H1 (cell line): ENCODE measurements at regions not wholly inside any gene's neighbourhood (a gene's known extent, or its start where the extent isn't known, plus 50 kb on each side); places are given as distances from the start of the nearest gene placed in this dataset.

Experiments
- BACH1 ChIP-seq: IDR thresholded peaks from 2 replicates; pipeline ENCODE4 v1.6.1; 2012; ENCODE audit warnings: low read length, improper control_type of control experiment
- CREB1 ChIP-seq: IDR thresholded peaks from 2 replicates; pipeline ENCODE4 v1.6.1; 2012; ENCODE audit warnings: inconsistent platforms
- EP300 ChIP-seq, 2 experiments: IDR thresholded peaks; 1 replicate in 1 of 2; 2 replicates in 1 of 2; pipeline ENCODE4 v1.6.1; 2011 to 2012; ENCODE audit warnings: low read depth in 2 of 2, low read length in 2 of 2, mild to moderate bottlenecking in 2 of 2, borderline replicate concordance in 1 of 2, inconsistent platforms in 1 of 2, moderate library complexity in 1 of 2
- POLR2A ChIP-seq, 2 experiments: IDR thresholded peaks; 1 replicate in 1 of 2; 2 replicates in 1 of 2; pipeline ENCODE4 v1.6.1; 2011; ENCODE audit warnings: low read depth in 2 of 2, low read length in 2 of 2, mild to moderate bottlenecking in 2 of 2; ENCODE audit errors: control extremely low read depth in 1 of 2
- POLR2AphosphoS5 ChIP-seq: IDR thresholded peaks from 2 replicates; pipeline ENCODE4 v1.6.1; 2011; ENCODE audit warnings: low read depth, low read length
- RFX5 ChIP-seq: IDR thresholded peaks from 2 replicates; pipeline ENCODE4 v1.6.1; 2011; ENCODE audit warnings: low read depth, low read length, improper control_type of control experiment, borderline replicate concordance
- SIX5 ChIP-seq: IDR thresholded peaks from 2 replicates; pipeline ENCODE4 v1.6.1; 2011; ENCODE audit warnings: mild to moderate bottlenecking, low read depth, low read length
- YY1 ChIP-seq: IDR thresholded peaks from 2 replicates; pipeline ENCODE4 v1.6.1; 2011; ENCODE audit warnings: low read depth, mild to moderate bottlenecking, low read length
- TF ChIP-seq, protein P1 (sequence below), 3 experiments: IDR thresholded peaks; 1 replicate in 2 of 3; 2 replicates in 1 of 3; pipeline versions ENCODE4 v1.5.1 to v1.6.1; 2011; ENCODE audit warnings: low read length in 3 of 3, mild to moderate bottlenecking in 3 of 3, inconsistent platforms in 2 of 3, low read depth in 1 of 3, moderate library complexity in 1 of 3; ENCODE audit not compliant: insufficient read depth in 1 of 3; ENCODE audit errors: control extremely low read depth in 1 of 3
- TF ChIP-seq, protein P2 (sequence below): IDR thresholded peaks from 2 replicates; pipeline ENCODE4 v1.6.1; 2011; ENCODE audit warnings: low read length, improper control_type of control experiment

DNA sequence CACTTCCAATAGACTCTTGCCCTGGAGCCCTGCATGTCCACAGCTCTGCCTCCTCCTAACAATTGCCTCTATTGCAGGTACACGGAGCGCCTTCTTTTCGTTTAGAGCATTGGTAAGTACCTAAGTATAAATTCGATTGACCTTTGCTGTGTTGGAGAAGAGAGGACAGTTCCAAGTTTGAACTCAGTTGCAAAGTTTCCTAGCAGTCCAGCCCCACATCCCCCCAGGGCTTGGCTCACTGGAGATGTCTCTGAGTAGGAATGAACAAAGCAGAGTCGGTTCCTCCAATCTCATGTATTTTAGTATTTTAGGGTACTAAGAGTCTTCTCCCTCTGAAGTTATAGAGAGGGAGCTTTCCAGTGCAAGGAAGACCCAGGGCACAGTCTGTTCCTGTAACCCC is 238.9 kb upstream of the AJAP1 start:
- TF ChIP-seq POLR2AphosphoS5 (no peak), SIX5 (no peak), YY1 (no peak), POLR2A (IDR thresholded peaks at IDR 0.05; ENCODE audit: control extremely low read depth in 1 of 2, low read depth in 2 of 2, low read length in 2 of 2) (no peak), EP300 (IDR thresholded peaks at IDR 0.05; ENCODE audit: borderline replicate concordance in 1 of 2, low read depth in 2 of 2, low read length in 2 of 2) (no peak), RFX5 (no peak), BACH1 (no peak), CREB1 (no peak)
- TF ChIP-seq, protein P1, sequence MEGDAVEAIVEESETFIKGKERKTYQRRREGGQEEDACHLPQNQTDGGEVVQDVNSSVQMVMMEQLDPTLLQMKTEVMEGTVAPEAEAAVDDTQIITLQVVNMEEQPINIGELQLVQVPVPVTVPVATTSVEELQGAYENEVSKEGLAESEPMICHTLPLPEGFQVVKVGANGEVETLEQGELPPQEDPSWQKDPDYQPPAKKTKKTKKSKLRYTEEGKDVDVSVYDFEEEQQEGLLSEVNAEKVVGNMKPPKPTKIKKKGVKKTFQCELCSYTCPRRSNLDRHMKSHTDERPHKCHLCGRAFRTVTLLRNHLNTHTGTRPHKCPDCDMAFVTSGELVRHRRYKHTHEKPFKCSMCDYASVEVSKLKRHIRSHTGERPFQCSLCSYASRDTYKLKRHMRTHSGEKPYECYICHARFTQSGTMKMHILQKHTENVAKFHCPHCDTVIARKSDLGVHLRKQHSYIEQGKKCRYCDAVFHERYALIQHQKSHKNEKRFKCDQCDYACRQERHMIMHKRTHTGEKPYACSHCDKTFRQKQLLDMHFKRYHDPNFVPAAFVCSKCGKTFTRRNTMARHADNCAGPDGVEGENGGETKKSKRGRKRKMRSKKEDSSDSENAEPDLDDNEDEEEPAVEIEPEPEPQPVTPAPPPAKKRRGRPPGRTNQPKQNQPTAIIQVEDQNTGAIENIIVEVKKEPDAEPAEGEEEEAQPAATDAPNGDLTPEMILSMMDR (IDR thresholded peaks at IDR 0.05; ENCODE audit: control extremely low read depth in 1 of 3, insufficient read depth in 1 of 3, low read depth in 1 of 3, low read length in 3 of 3): no peak
- TF ChIP-seq, protein P2, sequence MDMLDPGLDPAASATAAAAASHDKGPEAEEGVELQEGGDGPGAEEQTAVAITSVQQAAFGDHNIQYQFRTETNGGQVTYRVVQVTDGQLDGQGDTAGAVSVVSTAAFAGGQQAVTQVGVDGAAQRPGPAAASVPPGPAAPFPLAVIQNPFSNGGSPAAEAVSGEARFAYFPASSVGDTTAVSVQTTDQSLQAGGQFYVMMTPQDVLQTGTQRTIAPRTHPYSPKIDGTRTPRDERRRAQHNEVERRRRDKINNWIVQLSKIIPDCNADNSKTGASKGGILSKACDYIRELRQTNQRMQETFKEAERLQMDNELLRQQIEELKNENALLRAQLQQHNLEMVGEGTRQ: no peak
